ENCODE measurements at regions not wholly inside any gene's neighbourhood (a gene's known extent, or its start where the extent isn't known, plus 50 kb on each side); places are given as distances from the start of the nearest gene placed in this dataset.

DNA sequence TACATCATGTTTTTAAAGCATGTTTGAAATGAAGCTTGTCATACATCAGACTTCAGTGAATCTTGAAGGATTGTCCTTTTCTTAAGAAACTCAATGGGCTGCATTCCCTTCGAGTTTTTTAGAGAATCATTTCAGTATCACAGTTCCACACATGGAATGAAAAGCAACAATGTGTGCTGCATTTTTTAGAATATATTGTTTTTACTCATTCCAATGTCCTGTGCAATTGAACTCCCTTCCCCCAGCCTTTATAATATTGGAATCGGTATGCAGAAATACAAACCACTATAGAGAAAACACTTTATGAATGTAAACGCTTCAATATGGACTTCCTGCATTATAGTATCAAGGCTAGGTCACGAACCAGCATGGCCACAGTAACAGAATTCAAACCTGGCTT lies 634.4 kb downstream of the GATA3 start:
- TF ChIP-seq POLR2A (IDR thresholded peaks at IDR 0.05): no peak
- TF ChIP-seq, protein P1, sequence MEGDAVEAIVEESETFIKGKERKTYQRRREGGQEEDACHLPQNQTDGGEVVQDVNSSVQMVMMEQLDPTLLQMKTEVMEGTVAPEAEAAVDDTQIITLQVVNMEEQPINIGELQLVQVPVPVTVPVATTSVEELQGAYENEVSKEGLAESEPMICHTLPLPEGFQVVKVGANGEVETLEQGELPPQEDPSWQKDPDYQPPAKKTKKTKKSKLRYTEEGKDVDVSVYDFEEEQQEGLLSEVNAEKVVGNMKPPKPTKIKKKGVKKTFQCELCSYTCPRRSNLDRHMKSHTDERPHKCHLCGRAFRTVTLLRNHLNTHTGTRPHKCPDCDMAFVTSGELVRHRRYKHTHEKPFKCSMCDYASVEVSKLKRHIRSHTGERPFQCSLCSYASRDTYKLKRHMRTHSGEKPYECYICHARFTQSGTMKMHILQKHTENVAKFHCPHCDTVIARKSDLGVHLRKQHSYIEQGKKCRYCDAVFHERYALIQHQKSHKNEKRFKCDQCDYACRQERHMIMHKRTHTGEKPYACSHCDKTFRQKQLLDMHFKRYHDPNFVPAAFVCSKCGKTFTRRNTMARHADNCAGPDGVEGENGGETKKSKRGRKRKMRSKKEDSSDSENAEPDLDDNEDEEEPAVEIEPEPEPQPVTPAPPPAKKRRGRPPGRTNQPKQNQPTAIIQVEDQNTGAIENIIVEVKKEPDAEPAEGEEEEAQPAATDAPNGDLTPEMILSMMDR (IDR thresholded peaks at IDR 0.05): no peak
